Endothelial cell of umbilical vein (primary cell): ENCODE measurements at regions not wholly inside any gene's neighbourhood (a gene's known extent, or its start where the extent isn't known, plus 50 kb on each side); places are given as distances from the start of the nearest gene placed in this dataset.

Source experiments
- BruUV-seq: library from RNA; stranded (reverse); fragments of 400-500 nt; replicated peaks from 2 replicates; lab custom pipeline; 2021; lab: Mats Ljungman, UMichigan
- CTCF ChIA-PET: fragments of 300-600, 350-600 bp; sonication (Branson Sonifier 250); formaldehyde crosslinking; loops from one replicate; lab custom pipeline; 2021; ENCODE audit warnings: antibody characterized with exemption, inconsistent platforms; lab: Charles Lee
- POLR2A ChIA-PET: fragments of 300-600, 350-600 bp; sonication (Branson Sonifier 250); formaldehyde crosslinking; loops from one replicate; lab custom pipeline; 2021; ENCODE audit warnings: antibody characterized with exemption, inconsistent platforms; lab: Charles Lee
- DNase-seq: peaks from one replicate; pipeline ENCODE4 v3.0.0-alpha.2; 2011; ENCODE audit warnings: low read depth, low spot score
- FAIRE-seq: peaks from 2 replicates; lab custom pipeline; 2011; peaks lifted over from hg19 to GRCh38; lab: Jason Lieb, UNC
- H2AFZ ChIP-seq: 2 replicates; pipeline ENCODE4 v1.6.0; 2012; ENCODE audit warnings: low read depth, low read length, control low read depth, inconsistent platforms
- H3K27ac ChIP-seq: 2 replicates; pipeline ENCODE4 v1.5.1; 2011; ENCODE audit warnings: low read depth, mild to moderate bottlenecking, control low read depth, low read length, moderate library complexity; ENCODE audit not compliant: insufficient read depth
- H3K27me3 ChIP-seq, 2 experiments: 2 replicates each; pipeline versions ENCODE4 v1.6.0 to v1.6.1; 2011; ENCODE audit warnings: low read length in 2 of 2, mixed read lengths in 1 of 2; ENCODE audit not compliant: control insufficient read depth in 2 of 2, insufficient read depth in 2 of 2
- H3K36me3 ChIP-seq, 2 experiments: 2 replicates in 1 of 2; 3 replicates in 1 of 2; pipeline ENCODE4 v1.5.1; 2011; ENCODE audit warnings: low read length in 2 of 2, mild to moderate bottlenecking in 1 of 2, moderate library complexity in 1 of 2; ENCODE audit not compliant: control insufficient read depth in 2 of 2, insufficient read depth in 2 of 2; ENCODE audit errors: extremely low read depth in 1 of 2
- H3K4me1 ChIP-seq: 3 replicates; pipeline ENCODE4 v1.5.1; 2011; ENCODE audit warnings: mild to moderate bottlenecking, low read length; ENCODE audit not compliant: control insufficient read depth, insufficient read depth; ENCODE audit errors: extremely low read depth
- H3K4me2 ChIP-seq: 2 replicates; pipeline ENCODE4 v1.6.1; 2011; ENCODE audit warnings: low read length, control low read depth, mixed read lengths; ENCODE audit not compliant: insufficient read depth
- H3K4me3 ChIP-seq, 3 experiments: fragments of 200-600 bp in 1 of 3; sonication (generic), shearing (Covaris generic) in 1 of 3; replicated peaks in 1 of 3; 2 replicates each; pipeline ENCODE4 v1.5.1; 2011 to 2016; ENCODE audit warnings: control low read depth in 3 of 3, low read length in 3 of 3, mild to moderate bottlenecking in 2 of 3, inconsistent platforms in 1 of 3, low read depth in 1 of 3, moderate library complexity in 1 of 3; ENCODE audit not compliant: insufficient read depth in 1 of 3
- H3K79me2 ChIP-seq: 2 replicates; pipeline ENCODE4 v1.6.0; 2012; ENCODE audit warnings: low read length, inconsistent platforms; ENCODE audit not compliant: control insufficient read depth, insufficient read depth
- H3K9ac ChIP-seq: replicated peaks from 2 replicates; pipeline ENCODE3; 2011; ENCODE audit warnings: low read length, control low read depth; ENCODE audit not compliant: insufficient read depth; ENCODE audit errors: extremely low read depth
- H3K9me1 ChIP-seq: replicated peaks from 3 replicates; pipeline ENCODE4 v1.6.0; 2011; ENCODE audit warnings: mild to moderate bottlenecking, low read length; ENCODE audit not compliant: control insufficient read depth, insufficient read depth; ENCODE audit errors: extremely low read depth
- H3K9me3 ChIP-seq: replicated peaks from 2 replicates; pipeline ENCODE4 v1.5.1; 2012; ENCODE audit warnings: low read length, inconsistent platforms; ENCODE audit not compliant: control insufficient read depth, insufficient read depth
- H4K20me1 ChIP-seq: replicated peaks from 2 replicates; pipeline ENCODE3; 2011; ENCODE audit warnings: mild to moderate bottlenecking, low read length; ENCODE audit not compliant: control insufficient read depth, insufficient read depth; ENCODE audit errors: extremely low read depth
- EZH2 ChIP-seq: IDR thresholded peaks from 2 replicates; pipeline ENCODE4 v1.6.1; 2012; ENCODE audit warnings: borderline replicate concordance, low read depth, mild to moderate bottlenecking, moderate library complexity, low read length, inconsistent platforms; ENCODE audit not compliant: severe bottlenecking
- FOS ChIP-seq: IDR thresholded peaks from 2 replicates; pipeline ENCODE4 v1.6.1; 2011; ENCODE audit warnings: mild to moderate bottlenecking, low read length, moderate library complexity, borderline replicate concordance; ENCODE audit not compliant: insufficient read depth
- GATA2 ChIP-seq: IDR thresholded peaks from 2 replicates; pipeline ENCODE4 v1.7.0; 2011; ENCODE audit warnings: low read depth, mild to moderate bottlenecking, moderate library complexity, mixed read lengths, low read length; ENCODE audit not compliant: insufficient read length, insufficient read depth
- JUN ChIP-seq: IDR thresholded peaks from 2 replicates; pipeline ENCODE4 v1.6.1; 2011; ENCODE audit warnings: borderline replicate concordance, low read depth; ENCODE audit not compliant: insufficient read length, insufficient read depth
- MYC ChIP-seq: IDR thresholded peaks from one replicate; pipeline ENCODE4 v1.6.1; 2011; ENCODE audit warnings: mild to moderate bottlenecking, low read depth, low read length
- POLR2A ChIP-seq: IDR thresholded peaks from 2 replicates; pipeline ENCODE4 v1.6.1; 2012; ENCODE audit warnings: low read depth, mild to moderate bottlenecking, control low read depth, low read length
- POLR2AphosphoS5 ChIP-seq: IDR thresholded peaks from 2 replicates; pipeline ENCODE4 v1.6.1; 2012; ENCODE audit warnings: low read depth, mild to moderate bottlenecking, control low read depth, low read length, moderate library complexity; ENCODE audit not compliant: insufficient read depth
- dilution Hi-C: fragments of 300-500 bp; cut with MboI; formaldehyde crosslinking; loops from one replicate; pipeline ENCODE4 v1.15.0; 2019; ENCODE audit warnings: low sequenced_read_pairs; ENCODE audit not compliant: extremely low pct_ligation_motif_present
- intact Hi-C: fragments of 100-400 bp; cut with micrococcal nuclease; formaldehyde crosslinking; loops from one replicate; pipeline ENCODE4 v1.10.0; 2022
- TF ChIP-seq, protein P1 (sequence below): IDR thresholded peaks from 2 replicates; pipeline ENCODE4 v1.6.1; 2011; ENCODE audit not compliant: insufficient read depth, insufficient read length
- TF ChIP-seq, protein P2 (sequence below), 2 donors: IDR thresholded peaks; 1 replicate in 1 of 2; 2 replicates in 1 of 2; pipeline ENCODE4 v1.5.1; 2011; ENCODE audit warnings: low read length in 2 of 2, mild to moderate bottlenecking in 2 of 2, moderate library complexity in 2 of 2, control low read depth in 1 of 2, inconsistent platforms in 1 of 2, low read depth in 1 of 2; ENCODE audit not compliant: insufficient read depth in 1 of 2; ENCODE audit errors: extremely low read depth in 1 of 2

DNA sequence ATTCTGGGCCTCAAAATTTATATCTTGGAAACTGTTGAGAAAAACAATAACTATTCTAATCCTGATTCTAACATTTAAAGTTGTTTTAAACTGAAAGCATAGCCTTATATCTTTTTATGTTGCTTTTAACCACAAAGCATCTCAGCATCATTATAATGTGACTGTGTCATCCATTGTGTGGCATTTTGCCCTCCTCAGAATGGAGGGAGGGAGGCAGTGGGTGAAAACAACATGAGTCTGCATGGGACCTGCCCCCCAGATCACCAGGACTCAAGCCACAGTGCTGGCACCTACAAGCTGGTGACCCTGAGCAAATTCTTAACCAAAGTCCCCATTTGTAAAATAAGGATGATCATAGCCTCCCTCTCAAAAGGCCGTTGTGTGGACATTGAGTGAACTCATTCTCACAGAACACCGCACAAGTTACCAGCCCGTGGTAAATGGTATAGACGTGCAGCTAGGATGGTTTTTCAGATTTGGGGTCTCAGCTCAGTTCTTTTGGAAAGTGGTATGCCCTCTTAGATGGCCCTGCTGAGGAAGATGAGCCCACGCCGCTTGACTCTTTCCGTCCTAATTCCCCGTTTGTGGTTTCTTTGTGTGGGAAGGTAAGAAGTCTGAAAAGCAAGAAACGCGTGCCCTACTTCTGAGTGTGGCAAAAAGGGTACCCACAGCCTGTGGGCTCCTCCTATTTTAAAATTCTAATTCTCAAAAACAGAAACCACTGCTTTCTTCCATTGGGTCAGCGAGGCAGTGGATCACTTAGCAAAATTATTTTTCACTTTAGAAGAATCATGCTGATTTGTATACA is 305.0 kb upstream of the ID2 start:
- H3K27ac ChIP-seq, result no peak overlapping the region
- H3K27me3 ChIP-seq, result no peaks in the 10 kb centered on the region
- no TSS peak for BruUV-seq
- FAIRE-seq (no peak), DNase-seq (no peak)
- intact Hi-C loops, result no loop called here
- ChIA-PET CTCF (no interaction called here), POLR2A (no interaction called here)
- H3K4me1 ChIP-seq, result no peaks in the 10 kb centered on the region
- H3K9ac ChIP-seq, result no peak overlapping the region
- H3K79me2 ChIP-seq, result no peaks in the 10 kb centered on the region
- TF ChIP-seq POLR2A (no peak), GATA2 (no peak)
- TF ChIP-seq, protein P1, sequence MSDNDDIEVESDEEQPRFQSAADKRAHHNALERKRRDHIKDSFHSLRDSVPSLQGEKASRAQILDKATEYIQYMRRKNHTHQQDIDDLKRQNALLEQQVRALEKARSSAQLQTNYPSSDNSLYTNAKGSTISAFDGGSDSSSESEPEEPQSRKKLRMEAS, result no peak
- H3K4me2 ChIP-seq, result no peak overlapping the region
- no peak overlapping the region for H2AFZ ChIP-seq
- H3K4me3 ChIP-seq, result no peak overlapping the region
- H3K9me1 ChIP-seq, result no peaks in the 10 kb centered on the region
- dilution Hi-C loops, result no loop called here
- no peaks in the 10 kb centered on the region for H3K9me3 ChIP-seq
- no peaks in the 10 kb centered on the region for H3K36me3 ChIP-seq
- no peaks in the 10 kb centered on the region for H4K20me1 ChIP-seq

DNA sequence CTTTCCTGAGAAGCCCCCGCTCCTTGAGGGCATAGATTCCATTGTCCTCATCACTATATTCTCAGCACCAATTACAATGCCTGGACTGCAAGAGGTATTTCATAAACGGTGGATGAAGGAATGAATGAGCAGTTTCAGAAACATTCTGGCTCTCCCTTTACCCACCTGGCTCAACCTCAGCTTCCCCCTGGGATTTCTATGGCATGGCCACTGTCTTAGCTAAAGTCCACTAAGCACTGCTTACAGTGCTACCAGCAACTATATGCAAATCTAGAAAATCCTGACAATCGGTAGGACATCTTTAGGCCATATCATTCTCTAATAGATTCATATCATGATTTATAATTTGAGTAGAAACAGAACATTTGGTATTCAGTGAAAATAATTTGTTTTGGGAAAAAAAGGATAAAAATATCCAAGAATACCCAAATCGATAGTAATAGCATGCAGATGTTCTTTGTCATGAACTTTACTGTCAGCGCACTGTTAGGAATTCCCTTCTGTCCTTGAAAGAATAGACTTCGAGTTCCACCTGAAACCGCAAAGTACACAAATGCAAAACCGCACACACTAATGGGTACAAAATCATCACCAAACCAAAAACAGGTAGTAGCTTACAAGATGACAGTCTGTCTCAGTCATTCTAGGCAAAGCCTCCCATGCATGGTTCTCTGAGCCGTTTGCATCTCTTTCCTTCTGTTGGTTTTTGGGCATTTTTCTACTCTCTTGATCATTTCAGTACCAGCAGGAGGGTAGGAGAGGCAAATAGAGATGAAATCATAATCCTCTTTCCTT is 303.6 kb upstream of the ID2 start:
- POLR2A ChIA-PET, result no interaction called here
- dilution Hi-C loops, result no loop called here
- no peaks in the 10 kb centered on the region for H3K36me3 ChIP-seq
- no peak overlapping the region for H3K4me2 ChIP-seq
- BruUV-seq, result no TSS peak
- H3K9me3 ChIP-seq, result peaks cover 2% of the 10 kb centered on the region
- no peaks in the 10 kb centered on the region for H3K9me1 ChIP-seq
- H2AFZ ChIP-seq, result no peak overlapping the region
- no peaks in the 10 kb centered on the region for H4K20me1 ChIP-seq
- H3K4me3 ChIP-seq, result no peak overlapping the region
- TF ChIP-seq MYC (no peak), POLR2AphosphoS5 (no peak), GATA2 (no peak), POLR2A (no peak), JUN (no peak), EZH2 (no peak), FOS (no peak)
- TF ChIP-seq, protein P1, result no peak
- TF ChIP-seq, protein P2, sequence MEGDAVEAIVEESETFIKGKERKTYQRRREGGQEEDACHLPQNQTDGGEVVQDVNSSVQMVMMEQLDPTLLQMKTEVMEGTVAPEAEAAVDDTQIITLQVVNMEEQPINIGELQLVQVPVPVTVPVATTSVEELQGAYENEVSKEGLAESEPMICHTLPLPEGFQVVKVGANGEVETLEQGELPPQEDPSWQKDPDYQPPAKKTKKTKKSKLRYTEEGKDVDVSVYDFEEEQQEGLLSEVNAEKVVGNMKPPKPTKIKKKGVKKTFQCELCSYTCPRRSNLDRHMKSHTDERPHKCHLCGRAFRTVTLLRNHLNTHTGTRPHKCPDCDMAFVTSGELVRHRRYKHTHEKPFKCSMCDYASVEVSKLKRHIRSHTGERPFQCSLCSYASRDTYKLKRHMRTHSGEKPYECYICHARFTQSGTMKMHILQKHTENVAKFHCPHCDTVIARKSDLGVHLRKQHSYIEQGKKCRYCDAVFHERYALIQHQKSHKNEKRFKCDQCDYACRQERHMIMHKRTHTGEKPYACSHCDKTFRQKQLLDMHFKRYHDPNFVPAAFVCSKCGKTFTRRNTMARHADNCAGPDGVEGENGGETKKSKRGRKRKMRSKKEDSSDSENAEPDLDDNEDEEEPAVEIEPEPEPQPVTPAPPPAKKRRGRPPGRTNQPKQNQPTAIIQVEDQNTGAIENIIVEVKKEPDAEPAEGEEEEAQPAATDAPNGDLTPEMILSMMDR (IDR thresholded peaks at IDR 0.05; ENCODE audit: extremely low read depth in 1 of 2, insufficient read depth in 1 of 2, low read depth in 1 of 2, low read length in 2 of 2), result no peak
- intact Hi-C loops, result no loop called here
- no peak overlapping the region for H3K27ac ChIP-seq
- DNase-seq (no peak), FAIRE-seq (no peak)
- no peak overlapping the region for H3K9ac ChIP-seq
- CTCF ChIA-PET, result no interaction called here
- H3K4me1 ChIP-seq, result no peaks in the 10 kb centered on the region
- H3K27me3 ChIP-seq, result no peaks in the 10 kb centered on the region
- no peaks in the 10 kb centered on the region for H3K79me2 ChIP-seq
